Prostate gland (tissue), 2 donors: ENCODE measurements at regions not wholly inside any gene's neighbourhood (a gene's known extent, or its start where the extent isn't known, plus 50 kb on each side); places are given as distances from the start of the nearest gene placed in this dataset.

Experiments used
- POLR2A ChIP-seq: fragments of 450-650 bp; IDR thresholded peaks from one replicate; pipeline ENCODE4 v1.6.1; 2016; ENCODE audit warnings: antibody characterized with exemption, mild to moderate bottlenecking
- TF ChIP-seq, protein P1 (sequence below), 4 experiments: fragments of 200-600 bp in 2 of 4; fragments of 450-650 bp in 2 of 4; sonication (generic) in 2 of 4; IDR thresholded peaks; 1 replicate in 3 of 4; 2 replicates in 1 of 4; pipeline ENCODE4 v1.5.1; 2016 to 2019; ENCODE audit warnings: antibody characterized with exemption in 4 of 4, mild to moderate bottlenecking in 2 of 4, moderate library complexity in 2 of 4

DNA sequence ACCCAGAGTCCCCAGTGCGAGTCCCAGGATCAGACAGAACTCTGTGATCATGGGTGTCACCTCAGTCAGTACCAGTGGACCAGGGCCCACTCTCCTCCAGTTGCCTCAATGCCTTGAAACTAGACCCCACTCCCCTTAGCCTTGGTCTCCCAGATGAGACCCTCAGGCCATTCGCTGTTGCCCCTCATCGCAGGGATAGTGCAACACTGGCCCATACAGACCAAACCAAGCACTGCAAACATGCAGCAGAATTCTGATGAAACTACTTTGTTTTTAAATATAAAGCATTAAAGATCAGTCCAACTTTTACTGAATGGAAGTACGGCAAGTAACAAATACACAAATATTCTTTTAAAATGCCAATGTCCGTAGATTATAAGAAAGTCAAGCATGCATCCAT is 101.2 kb upstream of the NT5E start:
- TF ChIP-seq, protein P1, sequence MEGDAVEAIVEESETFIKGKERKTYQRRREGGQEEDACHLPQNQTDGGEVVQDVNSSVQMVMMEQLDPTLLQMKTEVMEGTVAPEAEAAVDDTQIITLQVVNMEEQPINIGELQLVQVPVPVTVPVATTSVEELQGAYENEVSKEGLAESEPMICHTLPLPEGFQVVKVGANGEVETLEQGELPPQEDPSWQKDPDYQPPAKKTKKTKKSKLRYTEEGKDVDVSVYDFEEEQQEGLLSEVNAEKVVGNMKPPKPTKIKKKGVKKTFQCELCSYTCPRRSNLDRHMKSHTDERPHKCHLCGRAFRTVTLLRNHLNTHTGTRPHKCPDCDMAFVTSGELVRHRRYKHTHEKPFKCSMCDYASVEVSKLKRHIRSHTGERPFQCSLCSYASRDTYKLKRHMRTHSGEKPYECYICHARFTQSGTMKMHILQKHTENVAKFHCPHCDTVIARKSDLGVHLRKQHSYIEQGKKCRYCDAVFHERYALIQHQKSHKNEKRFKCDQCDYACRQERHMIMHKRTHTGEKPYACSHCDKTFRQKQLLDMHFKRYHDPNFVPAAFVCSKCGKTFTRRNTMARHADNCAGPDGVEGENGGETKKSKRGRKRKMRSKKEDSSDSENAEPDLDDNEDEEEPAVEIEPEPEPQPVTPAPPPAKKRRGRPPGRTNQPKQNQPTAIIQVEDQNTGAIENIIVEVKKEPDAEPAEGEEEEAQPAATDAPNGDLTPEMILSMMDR (IDR thresholded peaks at IDR 0.05): no peak
- no peak for TF ChIP-seq POLR2A
